Brain microvascular endothelial cell (primary cell): ENCODE measurements at regions not wholly inside any gene's neighbourhood (a gene's known extent, or its start where the extent isn't known, plus 50 kb on each side); places are given as distances from the start of the nearest gene placed in this dataset.

Experiments
- DNase-seq: peaks from one replicate; pipeline ENCODE4 v3.0.0-alpha.2; 2020
- H3K27ac ChIP-seq: fragments of 250-450 bp; sonication (Bioruptor Pico); 2 replicates; pipeline ENCODE4 v1.5.1; 2020; ENCODE audit warnings: mild to moderate bottlenecking, moderate library complexity
- H3K27me3 ChIP-seq: fragments of 250-450 bp; sonication (Bioruptor Pico); replicated peaks from 2 replicates; pipeline ENCODE4 v1.5.1; 2020; ENCODE audit warnings: mild to moderate bottlenecking
- H3K36me3 ChIP-seq: fragments of 250-450 bp; sonication (Bioruptor Pico); replicated peaks from 2 replicates; pipeline ENCODE4 v1.5.1; 2020; ENCODE audit warnings: mild to moderate bottlenecking
- H3K4me3 ChIP-seq: 2 replicates; pipeline ENCODE4 v1.5.1; 2011; ENCODE audit warnings: low read depth, mild to moderate bottlenecking, control low read depth, low read length, moderate library complexity
- CTCF ChIP-seq: IDR thresholded peaks from 2 replicates; pipeline ENCODE4 v1.5.1; 2011; ENCODE audit warnings: low read depth, mild to moderate bottlenecking, moderate library complexity, low read length, control low read depth, inconsistent platforms; ENCODE audit errors: missing control alignments
- in situ Hi-C: cut with HindIII; loops from 2 replicates; pipeline ENCODE4 v1.10.0; 2017; ENCODE audit warnings: low sequenced_read_pairs, low pct_ligation_motif_present

GRCh38 chrX:16416588-16416987 is 233.4 kb upstream of the S100G start:
- Histone ChIP-seq H3K27ac (no peak overlapping the region), H3K36me3 (no peaks in the 10 kb centered on the region), H3K4me3 (no peak overlapping the region), H3K27me3 (no peaks in the 10 kb centered on the region)
- DNase-seq, result no peak
- in situ Hi-C loops, result no loop called here
- no peak for TF ChIP-seq CTCF

GRCh38 chrX:16418650-16419049 is 231.3 kb upstream of the S100G start:
- in situ Hi-C loops, result no loop called here
- Histone ChIP-seq H3K27me3 (no peaks in the 10 kb centered on the region), H3K36me3 (no peaks in the 10 kb centered on the region), H3K4me3 (no peak overlapping the region), H3K27ac (no peak overlapping the region)
- no peak for DNase-seq
- TF ChIP-seq CTCF, result no peak

- DNase-seq, result no peak
Observed at GRCh38 chrX:16427668-16428067, 222.3 kb upstream of the S100G start.

GRCh38 chrX:16429406-16429805 is 220.6 kb upstream of the S100G start:
- in situ Hi-C loops, result no loop called here
- Histone ChIP-seq H3K27me3 (no peaks in the 10 kb centered on the region), H3K4me3 (no peak overlapping the region), H3K36me3 (no peaks in the 10 kb centered on the region), H3K27ac (no peak overlapping the region)
- no peak for DNase-seq
- TF ChIP-seq CTCF, result no peak

More at GRCh38 chrX:16427668-16428067, 222.3 kb upstream of the S100G start:
- Histone ChIP-seq H3K4me3 (no peak overlapping the region), H3K36me3 (no peaks in the 10 kb centered on the region), H3K27ac (no peak overlapping the region), H3K27me3 (no peaks in the 10 kb centered on the region)
- TF ChIP-seq CTCF, result no peak
- in situ Hi-C loops, result no loop called here

GRCh38 chrX:16431266-16431665 is 218.7 kb upstream of the S100G start:
- no peaks in the 10 kb centered on the region for H3K27me3 ChIP-seq
- no peak for DNase-seq
- in situ Hi-C loops, result no loop called here

More at GRCh38 chrX:16431266-16431665, 218.7 kb upstream of the S100G start:
- Histone ChIP-seq H3K27ac (no peak overlapping the region), H3K36me3 (no peaks in the 10 kb centered on the region), H3K4me3 (no peak overlapping the region)
- no peak for TF ChIP-seq CTCF
